ENCODE measurements at regions not wholly inside any gene's neighbourhood (a gene's known extent, or its start where the extent isn't known, plus 50 kb on each side); places are given as distances from the start of the nearest gene placed in this dataset.

DNA sequence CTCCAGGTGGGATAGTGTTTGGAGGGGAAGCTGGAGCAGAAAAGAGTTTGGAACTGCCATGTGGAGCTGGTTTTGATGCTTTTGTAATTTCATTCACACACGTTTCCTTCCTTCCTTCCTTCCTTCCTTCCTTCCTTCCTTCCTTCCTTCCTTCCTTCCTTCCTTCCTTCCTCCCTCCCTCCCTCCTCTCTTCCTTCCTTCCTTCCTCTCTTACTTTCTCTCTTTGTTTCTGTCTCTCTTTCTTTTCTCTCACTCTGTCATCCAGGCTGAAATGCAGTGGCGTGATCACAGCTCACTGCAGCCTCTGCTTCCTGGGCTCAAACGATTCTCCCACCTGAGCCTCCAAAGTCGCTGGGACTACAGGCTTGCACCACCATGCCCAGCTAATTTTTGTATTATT is 168.0 kb upstream of the ARID2 start:
- TF ChIP-seq, protein P1, sequence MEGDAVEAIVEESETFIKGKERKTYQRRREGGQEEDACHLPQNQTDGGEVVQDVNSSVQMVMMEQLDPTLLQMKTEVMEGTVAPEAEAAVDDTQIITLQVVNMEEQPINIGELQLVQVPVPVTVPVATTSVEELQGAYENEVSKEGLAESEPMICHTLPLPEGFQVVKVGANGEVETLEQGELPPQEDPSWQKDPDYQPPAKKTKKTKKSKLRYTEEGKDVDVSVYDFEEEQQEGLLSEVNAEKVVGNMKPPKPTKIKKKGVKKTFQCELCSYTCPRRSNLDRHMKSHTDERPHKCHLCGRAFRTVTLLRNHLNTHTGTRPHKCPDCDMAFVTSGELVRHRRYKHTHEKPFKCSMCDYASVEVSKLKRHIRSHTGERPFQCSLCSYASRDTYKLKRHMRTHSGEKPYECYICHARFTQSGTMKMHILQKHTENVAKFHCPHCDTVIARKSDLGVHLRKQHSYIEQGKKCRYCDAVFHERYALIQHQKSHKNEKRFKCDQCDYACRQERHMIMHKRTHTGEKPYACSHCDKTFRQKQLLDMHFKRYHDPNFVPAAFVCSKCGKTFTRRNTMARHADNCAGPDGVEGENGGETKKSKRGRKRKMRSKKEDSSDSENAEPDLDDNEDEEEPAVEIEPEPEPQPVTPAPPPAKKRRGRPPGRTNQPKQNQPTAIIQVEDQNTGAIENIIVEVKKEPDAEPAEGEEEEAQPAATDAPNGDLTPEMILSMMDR (IDR thresholded peaks at IDR 0.05), result no peak
- intact Hi-C loops (cut with DNase I, micrococcal nuclease), result no loop called here
- Histone ChIP-seq H3K36me3 (ENCODE audit: low read depth) (no peaks in the 10 kb centered on the region), H3K4me1 (ENCODE audit: low read depth) (no peaks in the 10 kb centered on the region), H3K4me3 (no peak overlapping the region), H3K9me3 (no peaks in the 10 kb centered on the region)
- no peak for DNase-seq
- no peak for ATAC-seq

DNA sequence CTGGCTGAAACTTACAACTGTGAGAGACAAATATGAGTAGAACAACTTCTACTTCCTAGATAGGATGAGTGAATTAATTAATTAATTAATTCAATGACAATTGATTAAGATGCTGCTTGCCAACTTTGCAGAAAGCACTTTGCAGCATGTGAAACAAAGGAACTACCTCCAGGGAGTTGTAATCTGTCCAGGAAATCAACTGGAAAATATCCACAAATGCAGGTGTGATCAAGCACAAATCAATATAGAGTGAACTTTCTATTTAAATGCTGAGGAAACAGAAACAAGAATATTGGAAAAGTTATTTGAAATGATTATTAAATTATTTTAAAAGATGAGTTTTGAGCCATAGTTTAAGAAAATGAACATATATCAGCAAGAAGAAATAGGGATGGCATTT is 163.9 kb upstream of the ARID2 start:
- intact Hi-C loops (cut with DNase I, micrococcal nuclease), result no loop called here
- no peaks in the 10 kb centered on the region for H3K36me3 ChIP-seq (ENCODE audit: low read depth)
- DNase-seq (no peak), ATAC-seq (no peak)
- H3K4me1 ChIP-seq (ENCODE audit: low read depth), result no peaks in the 10 kb centered on the region
- no peaks in the 10 kb centered on the region for H3K9me3 ChIP-seq
- H3K4me3 ChIP-seq, result no peak overlapping the region
- TF ChIP-seq, protein P1 (IDR thresholded peaks at IDR 0.05), result no peak

DNA sequence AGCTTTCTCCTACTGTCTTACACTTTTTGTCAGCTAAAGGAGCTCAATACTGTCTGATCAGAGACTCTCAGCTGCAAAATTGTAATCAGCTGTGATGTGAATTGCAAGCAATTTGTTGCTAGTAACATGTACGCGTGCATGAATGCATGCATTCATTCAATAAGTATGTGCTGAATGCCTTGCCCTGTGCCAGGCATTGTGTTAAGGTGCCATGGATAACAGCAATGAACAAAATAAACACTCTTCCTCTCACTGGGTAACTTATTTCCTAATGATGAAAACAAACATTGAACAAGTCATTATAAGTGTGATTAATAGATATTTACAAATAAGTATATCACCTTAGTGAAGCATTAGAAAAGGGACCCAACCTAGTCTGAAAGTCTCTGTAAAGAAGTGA is 163.2 kb upstream of the ARID2 start:
- ATAC-seq (no peak), DNase-seq (no peak)
- TF ChIP-seq, protein P1 (IDR thresholded peaks at IDR 0.05), result no peak
- no peaks in the 10 kb centered on the region for H3K9me3 ChIP-seq
- intact Hi-C loops (cut with DNase I, micrococcal nuclease), result no loop called here
- no peaks in the 10 kb centered on the region for H3K36me3 ChIP-seq (ENCODE audit: low read depth)
- no peak overlapping the region for H3K4me3 ChIP-seq
- no peaks in the 10 kb centered on the region for H3K4me1 ChIP-seq (ENCODE audit: low read depth)

GRCh38 chr12:45568808-45569207 is 160.7 kb upstream of the ARID2 start:
- DNase-seq, result no peak
- TF ChIP-seq, protein P1 (IDR thresholded peaks at IDR 0.05), result no peak
- no peak for ATAC-seq
- H3K4me1 ChIP-seq (ENCODE audit: low read depth), result peaks cover 6% of the 10 kb centered on the region
- no peak overlapping the region for H3K4me3 ChIP-seq
- no peaks in the 10 kb centered on the region for H3K36me3 ChIP-seq (ENCODE audit: low read depth)
- intact Hi-C loops (cut with DNase I, micrococcal nuclease), result no loop called here
- H3K9me3 ChIP-seq, result no peaks in the 10 kb centered on the region

DNA sequence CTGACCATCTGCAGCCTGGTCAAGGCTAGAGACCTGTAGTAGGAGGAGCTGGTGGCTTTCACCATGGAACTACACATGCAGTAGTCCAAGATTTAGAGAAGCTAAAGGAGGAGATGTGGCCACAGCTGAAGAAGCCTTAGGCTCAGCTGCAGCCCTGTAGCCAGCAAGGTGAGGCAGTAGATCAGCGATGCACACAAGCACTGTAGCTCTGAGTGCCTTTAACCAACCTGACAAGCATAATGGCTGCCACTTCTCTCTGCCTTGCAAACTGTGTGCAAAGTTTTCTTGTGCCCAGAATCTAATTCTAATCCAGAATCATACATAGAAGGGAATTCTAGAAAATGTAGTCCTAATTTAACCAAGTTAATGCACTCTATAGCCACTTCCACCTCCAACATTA is 159.0 kb upstream of the ARID2 start:
- ATAC-seq, result no peak
- Histone ChIP-seq H3K4me3 (no peak overlapping the region), H3K4me1 (ENCODE audit: low read depth) (peaks cover 6% of the 10 kb centered on the region), H3K9me3 (no peaks in the 10 kb centered on the region), H3K36me3 (ENCODE audit: low read depth) (no peaks in the 10 kb centered on the region)
- intact Hi-C loops (cut with DNase I, micrococcal nuclease), result no loop called here
- no peak for DNase-seq
- TF ChIP-seq, protein P1 (IDR thresholded peaks at IDR 0.05), result no peak

DNA sequence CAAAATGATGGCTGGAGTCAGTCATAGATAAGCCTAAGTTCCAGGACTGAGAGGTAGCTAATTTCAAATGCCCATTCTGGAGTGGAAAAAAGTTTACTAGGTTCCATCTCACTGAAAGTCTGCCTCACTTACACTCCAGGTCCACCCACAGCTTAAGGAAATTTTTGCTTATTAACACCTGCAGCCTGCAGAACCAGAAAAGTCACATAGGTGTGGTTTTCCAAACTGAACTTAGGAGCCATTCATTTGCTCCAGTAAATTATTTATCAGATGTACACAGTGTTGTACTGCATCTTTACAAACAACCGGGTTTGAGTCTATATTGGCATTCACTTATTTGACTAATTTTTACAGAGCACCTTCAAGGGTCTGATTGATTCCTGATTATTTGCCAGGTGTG is 157.4 kb upstream of the ARID2 start:
- ATAC-seq (peak; percentile 82), DNase-seq (peak in 1 of 3 donors; percentile 82)
- intact Hi-C loops (cut with DNase I, micrococcal nuclease), result no loop called here
- Histone ChIP-seq H3K4me1 (ENCODE audit: low read depth) (peaks cover 6% of the 10 kb centered on the region), H3K9me3 (no peaks in the 10 kb centered on the region), H3K36me3 (ENCODE audit: low read depth) (no peaks in the 10 kb centered on the region), H3K4me3 (no peak overlapping the region)
- TF ChIP-seq, protein P1 (IDR thresholded peaks at IDR 0.05), result no peak
